HEK293 (cell line): ENCODE measurements at regions not wholly inside any gene's neighbourhood (a gene's known extent, or its start where the extent isn't known, plus 50 kb on each side); places are given as distances from the start of the nearest gene placed in this dataset.

Source experiments
- CTCF ChIA-PET: fragments of 350-600 bp; formaldehyde crosslinking; extraction: SDS; loops from one replicate; lab custom pipeline; 2021; ENCODE audit warnings: antibody characterized with exemption; lab: Yijun Ruan, JAX
- POLR2A ChIA-PET: fragments of 300-600 bp; formaldehyde crosslinking; extraction: SDS; loops from one replicate; lab custom pipeline; 2020; ENCODE audit warnings: antibody characterized with exemption, inconsistent platforms; lab: Yijun Ruan, JAX
- H3K27ac ChIP-seq: fragments of 200-500 bp; sonication (Bioruptor generic); 2 replicates; pipeline ENCODE4 v1.5.1; 2014; ENCODE audit warnings: low read depth, low read length, control low read depth, inconsistent platforms; ENCODE audit errors: extremely low read depth
- H3K36me3 ChIP-seq, 2 experiments: fragments of 200-500 bp in 1 of 2; sonication (Bioruptor generic) in 1 of 2; 1 replicate in 1 of 2; 2 replicates in 1 of 2; pipeline ENCODE4 v1.5.1; 2014 to 2017; ENCODE audit warnings: inconsistent platforms in 2 of 2, low read length in 2 of 2; ENCODE audit not compliant: control insufficient read depth in 2 of 2, insufficient read depth in 1 of 2
- H3K4me1 ChIP-seq: fragments of 200-500 bp; sonication (Bioruptor generic); 2 replicates; pipeline ENCODE4 v1.5.1; 2014; ENCODE audit warnings: mild to moderate bottlenecking, low read length, inconsistent platforms; ENCODE audit not compliant: control insufficient read depth, insufficient read depth
- H3K4me3 ChIP-seq: 2 replicates; pipeline ENCODE4 v1.5.1; 2011; ENCODE audit warnings: low read depth, mild to moderate bottlenecking, control low read depth, low read length, moderate library complexity
- H3K9me3 ChIP-seq: fragments of 200-500 bp; sonication (Bioruptor generic); 2 replicates; pipeline ENCODE4 v1.5.1; 2014; ENCODE audit warnings: low read depth, low read length, inconsistent platforms; ENCODE audit not compliant: control insufficient read depth, insufficient read depth
- BCL11B ChIP-seq: fragments of 450-650 bp; formaldehyde crosslinking; IDR thresholded peaks from 2 replicates; pipeline ENCODE4 v1.5.1; 2016; ENCODE audit warnings: low read depth, missing biosample characterization, missing genetic modification characterization
- MEIS1 ChIP-seq: sonication (generic); formaldehyde crosslinking; IDR thresholded peaks from 2 replicates; pipeline ENCODE4 v1.8.1; 2022; ENCODE audit warnings: missing genetic modification reagents, mild to moderate bottlenecking, borderline replicate concordance
- OVOL3 ChIP-seq: fragments of 450-650 bp; formaldehyde crosslinking; IDR thresholded peaks from 2 replicates; pipeline ENCODE4 v1.5.1; 2016; ENCODE audit warnings: missing biosample characterization, missing genetic modification characterization
- PATZ1 ChIP-seq: fragments of 450-650 bp; formaldehyde crosslinking; IDR thresholded peaks from 2 replicates; pipeline ENCODE4 v1.5.1; 2016; ENCODE audit warnings: missing biosample characterization, missing genetic modification characterization
- SP2 ChIP-seq: fragments of 450-650 bp; formaldehyde crosslinking; IDR thresholded peaks from 2 replicates; pipeline ENCODE4 v1.5.1; 2016; ENCODE audit warnings: missing biosample characterization, missing genetic modification characterization
- TCF7L2 ChIP-seq: IDR thresholded peaks from 2 replicates; pipeline ENCODE4 v1.6.1; 2011; ENCODE audit warnings: low read depth, mild to moderate bottlenecking, inconsistent platforms, low read length, moderate library complexity, borderline replicate concordance
- ZNF10 ChIP-seq: fragments of 450-650 bp; formaldehyde crosslinking; IDR thresholded peaks from 2 replicates; pipeline ENCODE4 v1.5.1; 2017; ENCODE audit warnings: missing biosample characterization, missing genetic modification characterization
- ZNF239 ChIP-seq: fragments of 450-650 bp; formaldehyde crosslinking; IDR thresholded peaks from 2 replicates; pipeline ENCODE4 v1.5.1; 2016; ENCODE audit warnings: missing biosample characterization, missing genetic modification characterization
- ZNF433 ChIP-seq: fragments of 450-650 bp; formaldehyde crosslinking; IDR thresholded peaks from 2 replicates; pipeline ENCODE4 v1.5.1; 2016; ENCODE audit warnings: missing biosample characterization, missing genetic modification characterization, low read depth
- ZNF555 ChIP-seq: fragments of 450-650 bp; formaldehyde crosslinking; conservative IDR thresholded peaks from 2 replicates; pipeline ENCODE4 v1.5.1; 2017; ENCODE audit warnings: missing biosample characterization, mild to moderate bottlenecking, missing genetic modification characterization, inconsistent platforms
- ZNF629 ChIP-seq: fragments of 450-650 bp; formaldehyde crosslinking; IDR thresholded peaks from 2 replicates; pipeline ENCODE4 v1.5.1; 2017; ENCODE audit warnings: missing biosample characterization, missing genetic modification characterization
- ZNF692 ChIP-seq: fragments of 450-650 bp; formaldehyde crosslinking; IDR thresholded peaks from 2 replicates; pipeline ENCODE4 v1.5.1; 2016; ENCODE audit warnings: missing biosample characterization, missing genetic modification characterization
- ZNF768 ChIP-seq: fragments of 450-650 bp; formaldehyde crosslinking; IDR thresholded peaks from 2 replicates; pipeline ENCODE4 v1.5.1; 2018; ENCODE audit warnings: missing biosample characterization, mild to moderate bottlenecking, missing genetic modification characterization
- TF ChIP-seq, protein P1 (sequence below): fragments of 450-650 bp; formaldehyde crosslinking; IDR thresholded peaks from 2 replicates; pipeline ENCODE4 v1.5.1; 2017; ENCODE audit warnings: missing biosample characterization, missing genetic modification characterization
- TF ChIP-seq, protein P2 (sequence below): fragments of 450-650 bp; formaldehyde crosslinking; IDR thresholded peaks from 2 replicates; pipeline ENCODE4 v1.5.1; 2016; ENCODE audit warnings: missing biosample characterization, missing genetic modification characterization, borderline replicate concordance
- TF ChIP-seq, protein P3 (sequence below): fragments of 450-650 bp; formaldehyde crosslinking; IDR thresholded peaks from 2 replicates; pipeline ENCODE4 v1.5.1; 2016; ENCODE audit warnings: missing biosample characterization, missing genetic modification characterization

DNA sequence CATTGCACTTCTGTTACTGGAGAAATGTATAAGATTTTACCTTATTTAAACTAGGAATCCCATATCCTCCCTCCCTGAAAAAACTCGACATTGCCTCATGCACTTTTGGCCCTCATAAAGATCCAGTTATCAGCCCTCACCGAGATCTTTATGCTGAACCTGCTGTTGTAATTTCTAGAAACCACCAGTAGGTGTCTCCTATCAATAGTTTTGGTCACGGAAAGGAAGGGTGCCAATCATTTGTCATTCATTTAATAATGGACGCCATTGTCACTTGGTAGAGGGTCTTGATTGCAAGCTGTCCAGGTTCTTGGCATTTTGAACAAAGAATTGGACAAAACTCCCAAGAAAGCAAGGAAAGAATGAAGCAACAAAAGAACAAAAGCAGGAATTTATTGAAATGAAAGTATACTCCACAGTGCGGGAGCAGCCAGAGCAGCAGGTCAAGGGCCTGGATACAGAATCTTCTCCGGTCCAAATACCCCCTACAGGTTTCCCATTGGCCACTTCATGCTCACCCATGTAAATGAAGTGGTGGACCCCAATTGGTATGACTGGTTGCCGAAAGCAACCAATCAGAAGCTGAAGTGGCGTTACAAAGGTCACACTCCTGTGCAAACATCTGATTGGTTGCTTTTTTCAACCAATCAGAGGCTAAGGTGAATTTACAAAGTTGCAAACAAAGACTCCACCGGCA lies 524.3 kb downstream of the PSAT1 start (continued):
- no peak for TF ChIP-seq TCF7L2
- TF ChIP-seq ZNF629 (tag by site-specific recombination): no peak

GRCh38 chr9:78826527-78826926 lies 529.6 kb downstream of the PSAT1 start:
- Histone ChIP-seq H3K36me3 (no peaks in the 10 kb centered on the region), H3K9me3 (no peaks in the 10 kb centered on the region), H3K4me3 (no peak overlapping the region), H3K4me1 (no peaks in the 10 kb centered on the region), H3K27ac (no peak overlapping the region)
- POLR2A ChIA-PET: no interaction called here
- CTCF ChIA-PET: interaction anchor here (0.6 kb wide), 1 partner anchor 42 kb away, joined by 5 read pairs; no protein-coding TSS in a partner anchor
- TF ChIP-seq SP2 (tag by site-specific recombination): no peak
- TF ChIP-seq OVOL3 (tag by site-specific recombination): no peak
- no peak for TF ChIP-seq ZNF692 (tag by site-specific recombination)
- TF ChIP-seq ZNF768: no peak
- no peak for TF ChIP-seq ZNF555
- TF ChIP-seq, protein P1, sequence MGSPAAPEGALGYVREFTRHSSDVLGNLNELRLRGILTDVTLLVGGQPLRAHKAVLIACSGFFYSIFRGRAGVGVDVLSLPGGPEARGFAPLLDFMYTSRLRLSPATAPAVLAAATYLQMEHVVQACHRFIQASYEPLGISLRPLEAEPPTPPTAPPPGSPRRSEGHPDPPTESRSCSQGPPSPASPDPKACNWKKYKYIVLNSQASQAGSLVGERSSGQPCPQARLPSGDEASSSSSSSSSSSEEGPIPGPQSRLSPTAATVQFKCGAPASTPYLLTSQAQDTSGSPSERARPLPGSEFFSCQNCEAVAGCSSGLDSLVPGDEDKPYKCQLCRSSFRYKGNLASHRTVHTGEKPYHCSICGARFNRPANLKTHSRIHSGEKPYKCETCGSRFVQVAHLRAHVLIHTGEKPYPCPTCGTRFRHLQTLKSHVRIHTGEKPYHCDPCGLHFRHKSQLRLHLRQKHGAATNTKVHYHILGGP (tag by site-specific recombination): no peak
- TF ChIP-seq ZNF239 (tag by site-specific recombination): no peak
- TF ChIP-seq, protein P2, sequence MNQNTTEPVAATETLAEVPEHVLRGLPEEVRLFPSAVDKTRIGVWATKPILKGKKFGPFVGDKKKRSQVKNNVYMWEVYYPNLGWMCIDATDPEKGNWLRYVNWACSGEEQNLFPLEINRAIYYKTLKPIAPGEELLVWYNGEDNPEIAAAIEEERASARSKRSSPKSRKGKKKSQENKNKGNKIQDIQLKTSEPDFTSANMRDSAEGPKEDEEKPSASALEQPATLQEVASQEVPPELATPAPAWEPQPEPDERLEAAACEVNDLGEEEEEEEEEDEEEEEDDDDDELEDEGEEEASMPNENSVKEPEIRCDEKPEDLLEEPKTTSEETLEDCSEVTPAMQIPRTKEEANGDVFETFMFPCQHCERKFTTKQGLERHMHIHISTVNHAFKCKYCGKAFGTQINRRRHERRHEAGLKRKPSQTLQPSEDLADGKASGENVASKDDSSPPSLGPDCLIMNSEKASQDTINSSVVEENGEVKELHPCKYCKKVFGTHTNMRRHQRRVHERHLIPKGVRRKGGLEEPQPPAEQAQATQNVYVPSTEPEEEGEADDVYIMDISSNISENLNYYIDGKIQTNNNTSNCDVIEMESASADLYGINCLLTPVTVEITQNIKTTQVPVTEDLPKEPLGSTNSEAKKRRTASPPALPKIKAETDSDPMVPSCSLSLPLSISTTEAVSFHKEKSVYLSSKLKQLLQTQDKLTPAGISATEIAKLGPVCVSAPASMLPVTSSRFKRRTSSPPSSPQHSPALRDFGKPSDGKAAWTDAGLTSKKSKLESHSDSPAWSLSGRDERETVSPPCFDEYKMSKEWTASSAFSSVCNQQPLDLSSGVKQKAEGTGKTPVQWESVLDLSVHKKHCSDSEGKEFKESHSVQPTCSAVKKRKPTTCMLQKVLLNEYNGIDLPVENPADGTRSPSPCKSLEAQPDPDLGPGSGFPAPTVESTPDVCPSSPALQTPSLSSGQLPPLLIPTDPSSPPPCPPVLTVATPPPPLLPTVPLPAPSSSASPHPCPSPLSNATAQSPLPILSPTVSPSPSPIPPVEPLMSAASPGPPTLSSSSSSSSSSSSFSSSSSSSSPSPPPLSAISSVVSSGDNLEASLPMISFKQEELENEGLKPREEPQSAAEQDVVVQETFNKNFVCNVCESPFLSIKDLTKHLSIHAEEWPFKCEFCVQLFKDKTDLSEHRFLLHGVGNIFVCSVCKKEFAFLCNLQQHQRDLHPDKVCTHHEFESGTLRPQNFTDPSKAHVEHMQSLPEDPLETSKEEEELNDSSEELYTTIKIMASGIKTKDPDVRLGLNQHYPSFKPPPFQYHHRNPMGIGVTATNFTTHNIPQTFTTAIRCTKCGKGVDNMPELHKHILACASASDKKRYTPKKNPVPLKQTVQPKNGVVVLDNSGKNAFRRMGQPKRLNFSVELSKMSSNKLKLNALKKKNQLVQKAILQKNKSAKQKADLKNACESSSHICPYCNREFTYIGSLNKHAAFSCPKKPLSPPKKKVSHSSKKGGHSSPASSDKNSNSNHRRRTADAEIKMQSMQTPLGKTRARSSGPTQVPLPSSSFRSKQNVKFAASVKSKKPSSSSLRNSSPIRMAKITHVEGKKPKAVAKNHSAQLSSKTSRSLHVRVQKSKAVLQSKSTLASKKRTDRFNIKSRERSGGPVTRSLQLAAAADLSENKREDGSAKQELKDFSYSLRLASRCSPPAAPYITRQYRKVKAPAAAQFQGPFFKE (tag by site-specific recombination): no peak
- TF ChIP-seq, protein P3, sequence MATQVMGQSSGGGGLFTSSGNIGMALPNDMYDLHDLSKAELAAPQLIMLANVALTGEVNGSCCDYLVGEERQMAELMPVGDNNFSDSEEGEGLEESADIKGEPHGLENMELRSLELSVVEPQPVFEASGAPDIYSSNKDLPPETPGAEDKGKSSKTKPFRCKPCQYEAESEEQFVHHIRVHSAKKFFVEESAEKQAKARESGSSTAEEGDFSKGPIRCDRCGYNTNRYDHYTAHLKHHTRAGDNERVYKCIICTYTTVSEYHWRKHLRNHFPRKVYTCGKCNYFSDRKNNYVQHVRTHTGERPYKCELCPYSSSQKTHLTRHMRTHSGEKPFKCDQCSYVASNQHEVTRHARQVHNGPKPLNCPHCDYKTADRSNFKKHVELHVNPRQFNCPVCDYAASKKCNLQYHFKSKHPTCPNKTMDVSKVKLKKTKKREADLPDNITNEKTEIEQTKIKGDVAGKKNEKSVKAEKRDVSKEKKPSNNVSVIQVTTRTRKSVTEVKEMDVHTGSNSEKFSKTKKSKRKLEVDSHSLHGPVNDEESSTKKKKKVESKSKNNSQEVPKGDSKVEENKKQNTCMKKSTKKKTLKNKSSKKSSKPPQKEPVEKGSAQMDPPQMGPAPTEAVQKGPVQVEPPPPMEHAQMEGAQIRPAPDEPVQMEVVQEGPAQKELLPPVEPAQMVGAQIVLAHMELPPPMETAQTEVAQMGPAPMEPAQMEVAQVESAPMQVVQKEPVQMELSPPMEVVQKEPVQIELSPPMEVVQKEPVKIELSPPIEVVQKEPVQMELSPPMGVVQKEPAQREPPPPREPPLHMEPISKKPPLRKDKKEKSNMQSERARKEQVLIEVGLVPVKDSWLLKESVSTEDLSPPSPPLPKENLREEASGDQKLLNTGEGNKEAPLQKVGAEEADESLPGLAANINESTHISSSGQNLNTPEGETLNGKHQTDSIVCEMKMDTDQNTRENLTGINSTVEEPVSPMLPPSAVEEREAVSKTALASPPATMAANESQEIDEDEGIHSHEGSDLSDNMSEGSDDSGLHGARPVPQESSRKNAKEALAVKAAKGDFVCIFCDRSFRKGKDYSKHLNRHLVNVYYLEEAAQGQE (tag by site-specific recombination): no peak
- no peak for TF ChIP-seq MEIS1 (CRISPR knock-in tag)
- no peak for TF ChIP-seq ZNF10 (tag by site-specific recombination)
- TF ChIP-seq PATZ1 (tag by site-specific recombination): no peak
- TF ChIP-seq BCL11B (tag by site-specific recombination): no peak
- TF ChIP-seq ZNF433 (tag by site-specific recombination): no peak
